GM21390 (cell line): ENCODE measurements at regions not wholly inside any gene's neighbourhood (a gene's known extent, or its start where the extent isn't known, plus 50 kb on each side); places are given as distances from the start of the nearest gene placed in this dataset.

ENCODE experiments used
- ATAC-seq: cut with Tn5 transposase; IDR thresholded peaks from one replicate; pipeline ENCODE4 v1.9.1; 2021; ENCODE audit not compliant: unreplicated experiment

GRCh38 chr20:20993372-20993771 lies 112.8 kb downstream of the LINC00237 start:
- no peak for ATAC-seq

- no peak for ATAC-seq
Measured at GRCh38 chr20:20992686-20993360, 113.3 kb downstream of the LINC00237 start.

GRCh38 chr20:20992277-20992676 lies 113.9 kb downstream of the LINC00237 start:
- ATAC-seq: no peak

GRCh38 chr20:20989081-20989480 lies 117.1 kb downstream of the LINC00237 start:
- ATAC-seq: no peak

- no peak for ATAC-seq
Measured at GRCh38 chr20:20979934-20980333, 126.2 kb downstream of the LINC00237 start.

- ATAC-seq: no peak
Measured at GRCh38 chr20:20977786-20978185, 128.4 kb downstream of the LINC00237 start.

- ATAC-seq: no peak
Measured at GRCh38 chr20:20972490-20972889, 133.7 kb downstream of the LINC00237 start.

GRCh38 chr20:20971810-20972209 lies 134.3 kb downstream of the LINC00237 start:
- ATAC-seq: no peak

GRCh38 chr20:20970841-20971240 lies 135.3 kb downstream of the LINC00237 start:
- ATAC-seq: no peak

- ATAC-seq: no peak
Measured at GRCh38 chr20:20969701-20970280, 136.4 kb downstream of the LINC00237 start.

- ATAC-seq: no peak
Measured at GRCh38 chr20:20967564-20968184, 138.5 kb downstream of the LINC00237 start.

GRCh38 chr20:20966171-20966570 lies 140.0 kb downstream of the LINC00237 start:
- no peak for ATAC-seq

- ATAC-seq: no peak
Measured at GRCh38 chr20:20959031-20959755, 147.0 kb downstream of the LINC00237 start.

- ATAC-seq: no peak
Measured at GRCh38 chr20:20956513-20956931, 149.6 kb downstream of the LINC00237 start.

GRCh38 chr20:20955892-20956291 lies 150.3 kb downstream of the LINC00237 start:
- ATAC-seq: no peak

GRCh38 chr20:20953738-20954618 lies 152.2 kb downstream of the LINC00237 start:
- no peak for ATAC-seq

GRCh38 chr20:20950620-20951019 lies 155.5 kb downstream of the LINC00237 start:
- ATAC-seq: no peak

- no peak for ATAC-seq
Measured at GRCh38 chr20:20946122-20946759, 159.9 kb downstream of the LINC00237 start.

- no peak for ATAC-seq
Measured at GRCh38 chr20:20941468-20941889, 164.7 kb downstream of the LINC00237 start.

- no peak for ATAC-seq
Measured at GRCh38 chr20:20939006-20939405, 167.2 kb downstream of the LINC00237 start.
